ENCODE measurements at regions not wholly inside any gene's neighbourhood (a gene's known extent, or its start where the extent isn't known, plus 50 kb on each side); places are given as distances from the start of the nearest gene placed in this dataset.

GRCh38 chr2:81043681-81044080, 739.1 kb upstream of the LRRTM1 start:
- ChIA-PET POLR2A (no interaction called here), CTCF (ENCODE audit: low intra/inter-chr PET ratio) (no interaction called here)
- H3K9ac ChIP-seq (ENCODE audit: insufficient read depth in 1 of 2, low read depth in 2 of 2, low read length in 2 of 2) = no peak overlapping the region
- BruUV-seq (replicated peaks) = no TSS peak
- no peaks in the 10 kb centered on the region for H3K9me1 ChIP-seq (ENCODE audit: control insufficient read depth, insufficient read depth, low read length)
- H3K4me2 ChIP-seq (ENCODE audit: insufficient read depth, low read length) = no peak overlapping the region
- DNase-seq (ENCODE audit: extremely low read depth in 1 of 4, low spot score in 3 of 4) (no peak), FAIRE-seq (no peak), ATAC-seq (no peak)
- no peaks in the 10 kb centered on the region for H4K20me1 ChIP-seq (replicated peaks; ENCODE audit: control insufficient read depth, insufficient read depth, low read length)
- TF ChIP-seq GTF2F1 (IDR thresholded peaks at IDR 0.05; ENCODE audit: low read depth, low read length) = no peak
- no peak for TF ChIP-seq ZNF512 (tag; IDR thresholded peaks at IDR 0.05)
- no peak for TF ChIP-seq ZNF785 (CRISPR knock-in tag; IDR thresholded peaks at IDR 0.05)
- TF ChIP-seq CREM (IDR thresholded peaks at IDR 0.05; ENCODE audit: low read depth) = no peak
- TF ChIP-seq HNRNPL (IDR thresholded peaks at IDR 0.05; ENCODE audit: low read depth, low read length) = no peak
- no peak for TF ChIP-seq ZNF133 (CRISPR knock-in tag; IDR thresholded peaks at IDR 0.05)
- TF ChIP-seq FOXK1 (CRISPR knock-in tag; IDR thresholded peaks at IDR 0.05; ENCODE audit: borderline replicate concordance) = no peak
- no peak for TF ChIP-seq TAL1 (IDR thresholded peaks at IDR 0.05)
- no peak for TF ChIP-seq SAP30 (IDR thresholded peaks at IDR 0.05; ENCODE audit: borderline replicate concordance, insufficient read depth, low read depth, low read length, poor library complexity, severe bottlenecking)
- no peak overlapping the region for H3K27ac ChIP-seq (ENCODE audit: extremely low read depth, low read depth, low read length)
- no peaks in the 10 kb centered on the region for H3K36me3 ChIP-seq (ENCODE audit: control insufficient read depth, insufficient read depth, low read length)
- no peaks in the 10 kb centered on the region for H3K79me2 ChIP-seq (ENCODE audit: control insufficient read depth, insufficient read depth, low read length)
- no peaks in the 10 kb centered on the region for H3K27me3 ChIP-seq (ENCODE audit: control insufficient read depth in 2 of 2, insufficient read depth in 2 of 2, low read length in 2 of 2)
- H3K4me3 ChIP-seq = no peak overlapping the region
- no peaks in the 10 kb centered on the region for H3K9me3 ChIP-seq (replicated peaks; ENCODE audit: control insufficient read depth, insufficient read depth, low read depth, low read length)
- WGBS (ENCODE audit: insufficient coverage, low coverage, missing lambda C conversion rate) = 0% methylated on average over 1 of the region's 1 CpG
- H2AFZ ChIP-seq (ENCODE audit: low read depth, low read length) = no peak overlapping the region
- in situ Hi-C loops (cut with MboI) = no loop called here
- intact Hi-C loops (cut with micrococcal nuclease) = no loop called here
- no peaks in the 10 kb centered on the region for H3K4me1 ChIP-seq (replicated peaks in 1 of 2; ENCODE audit: control insufficient read depth in 2 of 2, insufficient read depth in 2 of 2, low read length in 2 of 2)
